Muscle of leg (tissue), 3 donors: ENCODE measurements at regions not wholly inside any gene's neighbourhood (a gene's known extent, or its start where the extent isn't known, plus 50 kb on each side); places are given as distances from the start of the nearest gene placed in this dataset.

Experiments
- DNase-seq: peaks from one replicate; pipeline ENCODE4 v3.0.0; 2013
- H3K27ac ChIP-seq: one replicate; pipeline ENCODE4 v1.5.1; 2013; ENCODE audit warnings: mild to moderate bottlenecking, low read length, control low read depth
- H3K27me3 ChIP-seq: one replicate; pipeline ENCODE4 v1.6.1; 2013; ENCODE audit warnings: low read length; ENCODE audit not compliant: control insufficient read depth, insufficient read depth
- H3K36me3 ChIP-seq: one replicate; pipeline ENCODE4 v1.6.1; 2013; ENCODE audit warnings: low read length; ENCODE audit not compliant: control insufficient read depth, insufficient read depth
- H3K4me1 ChIP-seq: one replicate; pipeline ENCODE4 v1.6.1; 2013; ENCODE audit warnings: low read length; ENCODE audit not compliant: control insufficient read depth, insufficient read depth
- H3K4me3 ChIP-seq: one replicate; pipeline ENCODE4 v1.5.1; 2013; ENCODE audit warnings: low read length, control low read depth
- H3K9me3 ChIP-seq: replicated peaks from 2 replicates; pipeline ENCODE4 v1.6.1; 2013; ENCODE audit warnings: low read depth, low read length; ENCODE audit not compliant: control insufficient read depth
- WGBS: methylation state at CpG from one replicate; pipeline ENCODE4 v1.1.5; 2013; ENCODE audit warnings: missing lambda C conversion rate; ENCODE audit not compliant: insufficient coverage; 5-methylcytosine and 5-hydroxymethylcytosine counted together

DNA sequence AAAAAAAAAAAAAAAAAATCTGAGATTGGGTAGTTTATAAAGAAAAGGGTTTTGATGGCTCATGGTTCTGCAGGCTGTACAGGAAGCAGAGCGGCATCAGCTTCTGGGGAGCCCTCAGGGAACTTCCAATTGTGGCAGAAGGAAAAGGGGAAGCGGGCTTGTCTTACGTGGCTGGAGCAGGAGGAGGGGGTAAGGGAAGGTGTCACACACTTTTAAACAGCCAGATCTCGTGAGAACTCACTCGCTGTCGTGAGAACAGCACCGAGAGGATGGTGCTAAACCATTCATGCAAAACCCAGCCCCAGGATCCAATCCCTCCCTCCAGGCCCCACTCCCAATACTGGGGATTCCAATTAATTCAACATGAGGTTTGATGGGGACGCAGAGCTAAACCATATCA lies 806.2 kb downstream of the TBC1D22A start:
- Histone ChIP-seq H3K36me3 (no peaks in the 10 kb centered on the region), H3K4me1 (peaks cover 7% of the 10 kb centered on the region), H3K9me3 (no peaks in the 10 kb centered on the region), H3K27me3 (no peaks in the 10 kb centered on the region), H3K4me3 (no peak overlapping the region), H3K27ac (no peak overlapping the region)
- 76% methylated on average over 6 of the region's 8 CpGs for WGBS
- no peak for DNase-seq

DNA sequence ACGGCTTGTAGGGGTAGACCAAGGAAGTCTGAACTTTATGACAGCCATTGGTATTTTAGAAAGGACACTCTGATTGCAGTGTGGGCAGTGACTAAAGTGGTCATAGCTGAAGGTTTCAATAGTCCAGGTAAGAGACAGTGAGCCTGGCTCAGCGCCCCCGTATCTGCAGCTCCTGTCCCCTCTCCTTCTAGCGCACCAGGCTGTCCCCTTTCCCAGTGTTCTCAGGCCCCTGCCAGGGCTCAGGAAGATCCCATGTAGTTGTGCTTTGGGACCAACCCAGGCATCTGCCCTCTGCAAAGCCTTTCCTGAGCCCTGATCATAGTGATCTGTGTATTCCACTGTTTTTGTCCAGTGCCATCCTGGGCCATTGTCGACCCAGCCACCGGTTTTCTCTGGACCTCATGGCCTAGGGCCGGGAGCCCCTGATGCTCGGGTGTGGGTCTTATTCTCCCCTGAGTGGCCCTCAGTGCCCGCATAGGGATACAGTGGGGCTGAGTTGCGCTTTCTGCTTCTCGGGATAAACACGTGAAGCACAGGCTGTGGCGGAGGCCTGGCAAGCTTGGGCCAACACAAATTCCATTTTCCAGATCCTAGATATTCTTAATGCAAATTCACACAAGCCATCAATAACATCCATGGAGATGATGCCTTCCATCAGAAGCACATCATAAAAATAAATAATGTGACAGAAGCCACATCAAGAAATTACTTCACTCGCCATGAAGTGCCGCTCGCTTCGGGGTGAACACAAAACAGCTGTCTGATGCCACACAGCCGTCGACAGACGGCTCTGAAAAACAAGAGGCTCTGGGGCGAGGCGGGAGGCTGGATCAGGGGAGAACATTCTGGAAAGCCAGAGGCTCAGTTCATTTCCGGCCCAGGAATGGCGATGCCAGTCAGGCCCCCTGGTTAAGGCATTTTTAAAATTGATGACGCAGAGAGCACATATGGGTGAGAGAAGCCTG lies 805.0 kb downstream of the TBC1D22A start:
- WGBS, result 69% methylated on average over 15 of the region's 25 CpGs
- H3K9me3 ChIP-seq, result no peaks in the 10 kb centered on the region
- H3K36me3 ChIP-seq, result no peaks in the 10 kb centered on the region
- H3K27me3 ChIP-seq, result no peaks in the 10 kb centered on the region
- H3K27ac ChIP-seq, result no peak overlapping the region
- H3K4me1 ChIP-seq, result peaks cover 7% of the 10 kb centered on the region
- H3K4me3 ChIP-seq, result no peak overlapping the region
- DNase-seq, result no peak

DNA sequence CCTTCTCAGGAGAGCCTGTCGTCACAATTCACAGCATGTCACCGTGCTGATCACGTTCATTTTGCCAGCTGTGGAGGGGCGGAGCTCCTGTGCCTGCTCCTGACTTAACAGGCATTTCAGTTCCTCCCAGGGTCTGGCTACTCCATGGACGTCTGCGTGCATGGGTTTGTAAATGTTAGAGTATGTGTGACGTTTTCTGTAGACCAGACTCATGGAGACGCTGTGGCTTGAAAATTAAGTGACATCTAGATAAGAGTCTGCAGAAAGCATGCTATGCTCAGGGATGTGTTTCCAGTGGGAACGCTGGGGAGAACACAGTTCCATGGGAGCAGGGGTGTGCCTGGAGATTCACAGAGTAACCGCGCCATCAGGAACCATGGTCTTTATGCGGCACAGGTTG lies 804.0 kb downstream of the TBC1D22A start:
- peaks cover 7% of the 10 kb centered on the region for H3K4me1 ChIP-seq
- no peak for DNase-seq
- H3K27ac ChIP-seq, result no peak overlapping the region
- H3K36me3 ChIP-seq, result no peaks in the 10 kb centered on the region
- H3K4me3 ChIP-seq, result no peak overlapping the region
- WGBS, result 79% methylated on average over 8 of the region's 12 CpGs
- no peaks in the 10 kb centered on the region for H3K9me3 ChIP-seq
- peaks cover under 1% of the 10 kb centered on the region for H3K27me3 ChIP-seq

DNA sequence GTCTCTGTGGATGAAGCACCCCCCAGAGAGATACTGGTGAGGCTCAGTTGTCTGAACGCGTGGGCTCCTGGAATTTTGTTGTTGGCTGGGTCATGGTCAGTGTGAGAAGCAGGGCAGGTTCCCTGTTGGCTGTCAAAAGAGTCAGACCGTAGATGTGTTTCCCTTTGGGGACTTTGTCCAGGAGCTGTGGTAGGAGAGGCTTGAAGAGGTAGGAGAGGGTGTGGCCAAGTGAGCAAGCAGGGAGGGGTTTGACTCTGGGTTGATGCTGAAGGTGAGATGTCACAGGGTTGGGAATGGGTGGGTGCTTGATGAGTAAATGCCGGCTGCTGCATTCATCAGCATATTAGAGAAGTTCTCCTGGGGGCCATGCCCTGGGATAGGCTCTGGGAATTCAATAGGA lies 803.2 kb downstream of the TBC1D22A start:
- DNase-seq, result no peak
- Histone ChIP-seq H3K36me3 (no peaks in the 10 kb centered on the region), H3K4me1 (peaks cover 7% of the 10 kb centered on the region), H3K4me3 (no peak overlapping the region), H3K27ac (no peak overlapping the region), H3K27me3 (peaks cover 4% of the 10 kb centered on the region), H3K9me3 (no peaks in the 10 kb centered on the region)
- WGBS, result 70% methylated on average over 3 of the region's 4 CpGs

GRCh38 chr22:47564651-47565434 lies 802.4 kb downstream of the TBC1D22A start:
- Histone ChIP-seq H3K27me3 (peaks cover 4% of the 10 kb centered on the region), H3K4me1 (peaks cover 7% of the 10 kb centered on the region), H3K36me3 (no peaks in the 10 kb centered on the region), H3K27ac (no peak overlapping the region), H3K9me3 (no peaks in the 10 kb centered on the region), H3K4me3 (no peak overlapping the region)
- peak; percentile 75 for DNase-seq
- WGBS, result 61% methylated on average over 6 of the region's 17 CpGs

DNA sequence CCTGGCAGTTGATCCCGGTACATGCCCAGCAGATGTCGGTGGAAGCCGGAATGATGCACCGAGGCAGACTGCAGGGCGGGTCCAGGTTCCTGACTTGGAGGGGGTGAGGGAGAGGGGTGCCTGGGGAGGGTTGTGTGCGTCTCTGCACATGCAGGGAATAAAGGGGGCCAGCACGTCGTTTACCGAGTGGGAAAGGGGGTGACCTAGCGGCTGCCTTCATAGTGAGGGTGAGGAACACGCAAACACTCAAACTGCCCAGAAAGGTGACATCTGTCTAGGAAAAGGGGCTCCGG lies 801.7 kb downstream of the TBC1D22A start:
- peaks cover 7% of the 10 kb centered on the region for H3K4me1 ChIP-seq
- H3K36me3 ChIP-seq, result no peaks in the 10 kb centered on the region
- 68% methylated on average over 7 of the region's 12 CpGs for WGBS
- H3K27me3 ChIP-seq, result peaks cover 4% of the 10 kb centered on the region
- H3K9me3 ChIP-seq, result no peaks in the 10 kb centered on the region
- H3K27ac ChIP-seq, result no peak overlapping the region
- no peak for DNase-seq
- H3K4me3 ChIP-seq, result no peak overlapping the region

DNA sequence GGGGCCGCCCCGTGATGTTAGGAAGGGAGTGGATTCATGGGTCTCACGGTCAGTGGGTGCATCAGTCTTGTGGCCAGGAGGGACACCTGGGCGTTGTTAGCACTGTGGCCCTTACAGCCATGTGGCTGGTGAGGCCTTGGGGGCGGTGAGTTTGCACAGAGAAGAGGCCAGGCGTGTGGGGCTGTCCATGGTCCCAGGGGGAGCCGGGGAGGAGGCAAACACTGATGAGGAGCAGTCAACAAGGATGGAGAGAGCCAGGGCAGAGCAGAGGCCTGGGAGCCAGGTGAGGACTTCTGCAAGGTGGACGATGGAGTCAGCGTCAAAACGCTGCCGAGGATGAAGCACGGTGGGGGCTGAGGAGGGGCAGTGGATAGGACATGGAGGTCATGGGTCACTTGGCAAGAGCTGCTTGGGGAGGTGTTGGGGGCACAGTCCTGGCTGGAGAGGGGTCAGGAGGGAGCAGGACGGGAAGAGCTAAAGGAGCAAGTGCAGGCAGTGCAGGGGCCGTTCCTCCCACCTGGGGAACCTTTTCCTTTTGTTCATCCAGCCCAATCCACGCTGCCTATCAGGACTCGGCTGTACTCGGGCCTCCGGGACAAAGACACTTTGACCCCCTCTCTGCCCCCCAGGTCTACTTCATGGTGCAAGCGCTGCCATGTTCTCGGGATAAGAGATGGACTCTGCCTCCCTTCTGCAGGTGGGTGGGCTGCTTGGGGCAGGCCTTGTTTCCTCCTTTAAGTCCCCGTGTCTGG lies 801.1 kb downstream of the TBC1D22A start:
- no peaks in the 10 kb centered on the region for H3K36me3 ChIP-seq
- H3K27ac ChIP-seq, result no peak overlapping the region
- H3K9me3 ChIP-seq, result no peaks in the 10 kb centered on the region
- no peak for DNase-seq
- H3K27me3 ChIP-seq, result peaks cover 7% of the 10 kb centered on the region
- WGBS, result 83% methylated on average over 19 of the region's 21 CpGs
- H3K4me3 ChIP-seq, result no peak overlapping the region
- H3K4me1 ChIP-seq, result peaks cover 7% of the 10 kb centered on the region

- H3K27me3 ChIP-seq, result peaks cover 7% of the 10 kb centered on the region
- no CpG with 5 or more reads among the region's 5 CpGs for WGBS
- H3K27ac ChIP-seq, result no peak overlapping the region
- H3K36me3 ChIP-seq, result no peaks in the 10 kb centered on the region
- H3K4me3 ChIP-seq, result no peak overlapping the region
- H3K9me3 ChIP-seq, result no peaks in the 10 kb centered on the region
- no peak for DNase-seq
- peaks cover 7% of the 10 kb centered on the region for H3K4me1 ChIP-seq
Measured at GRCh38 chr22:47561766-47562165, 799.3 kb downstream of the TBC1D22A start.

DNA sequence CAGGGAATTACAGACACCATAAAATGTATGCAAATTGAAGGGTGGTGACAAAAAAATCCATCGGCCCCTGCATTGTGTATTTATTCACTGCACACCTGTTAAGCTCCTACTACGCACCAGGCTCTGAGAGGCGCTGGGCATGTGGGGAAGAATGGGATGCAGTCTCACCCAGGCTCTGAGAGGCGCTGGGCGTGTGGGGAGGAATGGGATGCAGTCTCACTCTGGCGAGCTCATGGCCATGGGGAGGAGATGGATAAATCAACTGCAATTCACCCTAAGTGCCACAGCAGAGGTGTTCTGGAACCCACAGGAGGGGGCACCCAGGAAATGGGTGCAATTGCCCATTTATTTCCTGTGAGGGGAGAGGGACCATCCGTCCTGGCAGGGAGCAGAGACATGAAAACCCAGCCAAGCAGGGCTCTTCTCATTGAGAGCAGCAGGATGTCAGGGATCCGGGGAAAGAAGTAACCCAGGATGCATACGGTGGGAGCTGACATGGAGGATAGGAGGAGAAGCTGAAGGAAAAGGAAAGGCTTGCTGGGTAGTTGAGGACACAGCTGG lies 798.7 kb downstream of the TBC1D22A start:
- peaks cover 7% of the 10 kb centered on the region for H3K27me3 ChIP-seq
- WGBS, result 72% methylated on average over 5 of the region's 9 CpGs
- H3K4me1 ChIP-seq, result peaks cover 7% of the 10 kb centered on the region
- no peaks in the 10 kb centered on the region for H3K9me3 ChIP-seq
- DNase-seq, result no peak
- H3K27ac ChIP-seq, result no peak overlapping the region
- no peak overlapping the region for H3K4me3 ChIP-seq
- H3K36me3 ChIP-seq, result no peaks in the 10 kb centered on the region
